WTC11 (cell line): ENCODE measurements at regions not wholly inside any gene's neighbourhood (a gene's known extent, or its start where the extent isn't known, plus 50 kb on each side); places are given as distances from the start of the nearest gene placed in this dataset.

Experiments
- ATAC-seq: fragments of 200-7000 bp; cut with Tn5 transposase; 2 replicates; pipeline ENCODE4 v1.10.0; 2021; ENCODE audit warnings: mild to moderate bottlenecking, moderate library complexity
- CTCF ChIA-PET: fragments of 300-600 bp; sonication (Branson Sonifier 250); formaldehyde crosslinking; loops from one replicate; lab custom pipeline; 2021; ENCODE audit warnings: antibody characterized with exemption; lab: Charles Lee
- POLR2A ChIA-PET: fragments of 350-600 bp; sonication (Branson Sonifier 250); formaldehyde crosslinking; loops from one replicate; lab custom pipeline; 2021; ENCODE audit warnings: antibody characterized with exemption; lab: Charles Lee
- DNase-seq: peaks from one replicate; pipeline ENCODE4 v3.0.0; 2021; ENCODE audit warnings: low spot score
- H3K27ac Mint-ChIP-seq: 2 replicates; pipeline ENCODE4 v1.8.0; 2021; ENCODE audit warnings: mixed read lengths
- H3K27me3 Mint-ChIP-seq: 2 replicates; pipeline ENCODE4 v1.8.0; 2021; ENCODE audit warnings: low read depth, mild to moderate bottlenecking, moderate library complexity, mixed read lengths
- H3K36me3 Mint-ChIP-seq: 2 replicates; pipeline ENCODE4 v1.8.0; 2021; ENCODE audit warnings: mixed read lengths
- H3K4me1 Mint-ChIP-seq: 2 replicates; pipeline ENCODE4 v1.8.0; 2022; ENCODE audit warnings: mixed read lengths
- H3K4me3 Mint-ChIP-seq: 2 replicates; pipeline ENCODE4 v1.8.0; 2021; ENCODE audit warnings: mild to moderate bottlenecking, moderate library complexity, mixed read lengths
- H3K9me3 Mint-ChIP-seq: 2 replicates; pipeline ENCODE4 v1.8.0; 2021; ENCODE audit warnings: mixed read lengths
- ATF2 ChIP-seq: sonication (generic); formaldehyde crosslinking; IDR thresholded peaks from 2 replicates; pipeline ENCODE4 v1.8.1; 2022; ENCODE audit warnings: low read depth, missing genetic modification reagents, borderline replicate concordance
- CBFB ChIP-seq: sonication (generic); formaldehyde crosslinking; IDR thresholded peaks from 2 replicates; pipeline ENCODE4 v1.8.1; 2022; ENCODE audit warnings: mild to moderate bottlenecking, low read depth, missing genetic modification reagents
- CREM ChIP-seq: sonication (generic); formaldehyde crosslinking; IDR thresholded peaks from 2 replicates; pipeline ENCODE4 v1.8.1; 2022; ENCODE audit warnings: mild to moderate bottlenecking, missing genetic modification reagents, moderate library complexity
- E2F5 ChIP-seq: sonication (generic); formaldehyde crosslinking; IDR thresholded peaks from 2 replicates; pipeline ENCODE4 v1.8.1; 2022; ENCODE audit warnings: mild to moderate bottlenecking, moderate library complexity, missing genetic modification reagents
- GABPB1 ChIP-seq: sonication (generic); formaldehyde crosslinking; IDR thresholded peaks from 2 replicates; pipeline ENCODE4 v1.8.1; 2023; ENCODE audit warnings: mild to moderate bottlenecking, missing genetic modification reagents
- GTF2I ChIP-seq: fragments of 250-450 bp; sonication (Bioruptor Pico); conservative IDR thresholded peaks from 2 replicates; pipeline ENCODE4 v1.4.0; 2021; ENCODE audit warnings: mild to moderate bottlenecking
- NFATC4 ChIP-seq: fragments of 250-450 bp; sonication (Bioruptor Pico); IDR thresholded peaks from 2 replicates; pipeline ENCODE4 v1.9.0; 2021; ENCODE audit warnings: mild to moderate bottlenecking
- NFE2L1 ChIP-seq: sonication (generic); formaldehyde crosslinking; IDR thresholded peaks from 2 replicates; pipeline ENCODE4 v1.8.1; 2023; ENCODE audit warnings: missing genetic modification reagents
- PRRX2 ChIP-seq: fragments of 250-450 bp; sonication (Bioruptor Pico); IDR thresholded peaks from 2 replicates; pipeline ENCODE4 v1.8.0; 2021; ENCODE audit warnings: mild to moderate bottlenecking
- RELA ChIP-seq: sonication (generic); formaldehyde crosslinking; IDR thresholded peaks from 2 replicates; pipeline ENCODE4 v1.8.1; 2022; ENCODE audit warnings: missing genetic modification reagents, mild to moderate bottlenecking, borderline replicate concordance
- SP1 ChIP-seq: sonication (generic); formaldehyde crosslinking; conservative IDR thresholded peaks from 2 replicates; pipeline ENCODE4 v1.8.1; 2022; ENCODE audit warnings: missing genetic modification reagents
- ZBTB21 ChIP-seq: sonication (generic); formaldehyde crosslinking; IDR thresholded peaks from 2 replicates; pipeline ENCODE4 v1.8.1; 2023; ENCODE audit warnings: mild to moderate bottlenecking, missing genetic modification reagents, borderline replicate concordance
- ZBTB43 ChIP-seq: sonication (generic); formaldehyde crosslinking; IDR thresholded peaks from 2 replicates; pipeline ENCODE4 v1.8.1; 2023; ENCODE audit warnings: mild to moderate bottlenecking, missing genetic modification reagents
- ZNF232 ChIP-seq: sonication (generic); formaldehyde crosslinking; IDR thresholded peaks from 2 replicates; pipeline ENCODE4 v1.8.0; 2022; ENCODE audit warnings: mild to moderate bottlenecking, missing genetic modification reagents
- ZNF532 ChIP-seq: fragments of 250-450 bp; sonication (Bioruptor Pico); IDR thresholded peaks from 2 replicates; pipeline ENCODE4 v1.9.0; 2021; ENCODE audit warnings: mild to moderate bottlenecking, borderline replicate concordance
- TF ChIP-seq, protein P1 (sequence below): sonication (generic); formaldehyde crosslinking; conservative IDR thresholded peaks from 2 replicates; pipeline ENCODE4 v1.8.1; 2023; ENCODE audit warnings: mild to moderate bottlenecking, low read depth, missing genetic modification reagents, moderate library complexity
- TF ChIP-seq, protein P2 (sequence below): sonication (generic); formaldehyde crosslinking; IDR thresholded peaks from 2 replicates; pipeline ENCODE4 v1.8.0; 2023; ENCODE audit warnings: mild to moderate bottlenecking, missing genetic modification reagents
- TF ChIP-seq, protein P3 (sequence below): sonication (generic); formaldehyde crosslinking; IDR thresholded peaks from 2 replicates; pipeline ENCODE4 v1.8.0; 2022; ENCODE audit warnings: mild to moderate bottlenecking, missing genetic modification reagents
- TF ChIP-seq, protein P4 (sequence below): fragments of 250-450 bp; sonication (Bioruptor Pico); IDR thresholded peaks from 2 replicates; pipeline ENCODE4 v2.1.2; 2022; ENCODE audit warnings: mild to moderate bottlenecking, moderate library complexity

DNA sequence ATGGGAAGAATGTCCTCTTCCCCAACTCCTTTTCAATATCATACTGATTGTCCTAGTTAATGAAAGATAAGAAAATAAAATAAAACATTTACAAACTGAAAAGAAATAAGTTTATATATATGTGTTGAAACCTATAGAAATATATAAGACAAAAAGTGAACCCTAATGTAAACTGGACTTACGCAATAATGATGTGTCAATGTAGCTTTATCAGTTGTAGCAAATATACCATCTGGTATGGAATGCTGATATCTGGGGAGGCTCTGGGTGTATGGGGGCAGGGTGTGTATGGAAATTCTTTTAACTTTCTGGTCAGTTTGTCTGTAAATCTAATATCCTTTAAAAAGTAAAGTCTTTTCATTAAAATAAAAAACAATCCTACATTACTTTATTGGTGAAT is 603.9 kb downstream of the DMRTA1 start (continued):
- TF ChIP-seq ZNF532 (CRISPR knock-in tag) = no peak
- no peak for TF ChIP-seq SP1 (CRISPR knock-in tag)
- TF ChIP-seq CREM (CRISPR knock-in tag) = no peak
- no peak for TF ChIP-seq ZBTB21 (CRISPR knock-in tag)
- no peak for TF ChIP-seq GABPB1
- TF ChIP-seq, protein P1, sequence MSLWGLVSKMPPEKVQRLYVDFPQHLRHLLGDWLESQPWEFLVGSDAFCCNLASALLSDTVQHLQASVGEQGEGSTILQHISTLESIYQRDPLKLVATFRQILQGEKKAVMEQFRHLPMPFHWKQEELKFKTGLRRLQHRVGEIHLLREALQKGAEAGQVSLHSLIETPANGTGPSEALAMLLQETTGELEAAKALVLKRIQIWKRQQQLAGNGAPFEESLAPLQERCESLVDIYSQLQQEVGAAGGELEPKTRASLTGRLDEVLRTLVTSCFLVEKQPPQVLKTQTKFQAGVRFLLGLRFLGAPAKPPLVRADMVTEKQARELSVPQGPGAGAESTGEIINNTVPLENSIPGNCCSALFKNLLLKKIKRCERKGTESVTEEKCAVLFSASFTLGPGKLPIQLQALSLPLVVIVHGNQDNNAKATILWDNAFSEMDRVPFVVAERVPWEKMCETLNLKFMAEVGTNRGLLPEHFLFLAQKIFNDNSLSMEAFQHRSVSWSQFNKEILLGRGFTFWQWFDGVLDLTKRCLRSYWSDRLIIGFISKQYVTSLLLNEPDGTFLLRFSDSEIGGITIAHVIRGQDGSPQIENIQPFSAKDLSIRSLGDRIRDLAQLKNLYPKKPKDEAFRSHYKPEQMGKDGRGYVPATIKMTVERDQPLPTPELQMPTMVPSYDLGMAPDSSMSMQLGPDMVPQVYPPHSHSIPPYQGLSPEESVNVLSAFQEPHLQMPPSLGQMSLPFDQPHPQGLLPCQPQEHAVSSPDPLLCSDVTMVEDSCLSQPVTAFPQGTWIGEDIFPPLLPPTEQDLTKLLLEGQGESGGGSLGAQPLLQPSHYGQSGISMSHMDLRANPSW = no peak
- no peak for TF ChIP-seq PRRX2 (CRISPR knock-in tag)
- TF ChIP-seq, protein P2, sequence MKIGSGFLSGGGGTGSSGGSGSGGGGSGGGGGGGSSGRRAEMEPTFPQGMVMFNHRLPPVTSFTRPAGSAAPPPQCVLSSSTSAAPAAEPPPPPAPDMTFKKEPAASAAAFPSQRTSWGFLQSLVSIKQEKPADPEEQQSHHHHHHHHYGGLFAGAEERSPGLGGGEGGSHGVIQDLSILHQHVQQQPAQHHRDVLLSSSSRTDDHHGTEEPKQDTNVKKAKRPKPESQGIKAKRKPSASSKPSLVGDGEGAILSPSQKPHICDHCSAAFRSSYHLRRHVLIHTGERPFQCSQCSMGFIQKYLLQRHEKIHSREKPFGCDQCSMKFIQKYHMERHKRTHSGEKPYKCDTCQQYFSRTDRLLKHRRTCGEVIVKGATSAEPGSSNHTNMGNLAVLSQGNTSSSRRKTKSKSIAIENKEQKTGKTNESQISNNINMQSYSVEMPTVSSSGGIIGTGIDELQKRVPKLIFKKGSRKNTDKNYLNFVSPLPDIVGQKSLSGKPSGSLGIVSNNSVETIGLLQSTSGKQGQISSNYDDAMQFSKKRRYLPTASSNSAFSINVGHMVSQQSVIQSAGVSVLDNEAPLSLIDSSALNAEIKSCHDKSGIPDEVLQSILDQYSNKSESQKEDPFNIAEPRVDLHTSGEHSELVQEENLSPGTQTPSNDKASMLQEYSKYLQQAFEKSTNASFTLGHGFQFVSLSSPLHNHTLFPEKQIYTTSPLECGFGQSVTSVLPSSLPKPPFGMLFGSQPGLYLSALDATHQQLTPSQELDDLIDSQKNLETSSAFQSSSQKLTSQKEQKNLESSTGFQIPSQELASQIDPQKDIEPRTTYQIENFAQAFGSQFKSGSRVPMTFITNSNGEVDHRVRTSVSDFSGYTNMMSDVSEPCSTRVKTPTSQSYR (CRISPR knock-in tag) = no peak

DNA sequence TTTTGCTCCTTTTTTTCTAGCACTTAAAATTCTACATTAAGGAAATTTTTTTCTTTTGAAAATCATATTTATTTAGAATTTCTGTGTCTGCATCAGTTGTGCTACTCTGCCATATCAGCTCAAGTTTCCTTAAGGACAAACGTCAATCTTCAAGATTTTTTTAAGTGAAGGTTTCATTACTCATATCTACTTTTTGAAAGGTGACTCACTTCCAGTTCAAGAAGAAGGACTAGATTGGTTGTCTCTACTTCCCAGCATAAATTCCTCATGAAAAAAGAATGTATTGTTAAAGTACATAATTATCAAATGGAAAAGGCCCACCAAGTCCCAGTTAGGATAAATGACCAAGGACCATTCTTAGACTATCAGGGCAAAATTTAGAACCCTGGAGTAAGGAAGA is 626.5 kb downstream of the DMRTA1 start:
- no peak overlapping the region for H3K27ac Mint-ChIP-seq
- DNase-seq = no peak
- ChIA-PET CTCF (no interaction called here), POLR2A (no interaction called here)
- no peak for ATAC-seq
- no peak overlapping the region for H3K4me3 Mint-ChIP-seq
- no peaks in the 10 kb centered on the region for H3K9me3 Mint-ChIP-seq
- H3K4me1 Mint-ChIP-seq = no peaks in the 10 kb centered on the region
- H3K36me3 Mint-ChIP-seq = no peaks in the 10 kb centered on the region
- no peaks in the 10 kb centered on the region for H3K27me3 Mint-ChIP-seq
- TF ChIP-seq ZBTB43 (CRISPR knock-in tag) (no peak), RELA (CRISPR knock-in tag) (no peak), CREM (CRISPR knock-in tag) (no peak), CBFB (CRISPR knock-in tag) (no peak), NFE2L1 (no peak), SP1 (CRISPR knock-in tag) (no peak), GTF2I (CRISPR knock-in tag) (no peak), ZBTB21 (CRISPR knock-in tag) (no peak), ZNF232 (no peak), E2F5 (CRISPR knock-in tag) (no peak), ATF2 (CRISPR knock-in tag) (no peak), NFATC4 (CRISPR knock-in tag) (no peak)
- TF ChIP-seq, protein P3, sequence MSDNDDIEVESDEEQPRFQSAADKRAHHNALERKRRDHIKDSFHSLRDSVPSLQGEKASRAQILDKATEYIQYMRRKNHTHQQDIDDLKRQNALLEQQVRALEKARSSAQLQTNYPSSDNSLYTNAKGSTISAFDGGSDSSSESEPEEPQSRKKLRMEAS (CRISPR knock-in tag) = no peak
- TF ChIP-seq, protein P4, sequence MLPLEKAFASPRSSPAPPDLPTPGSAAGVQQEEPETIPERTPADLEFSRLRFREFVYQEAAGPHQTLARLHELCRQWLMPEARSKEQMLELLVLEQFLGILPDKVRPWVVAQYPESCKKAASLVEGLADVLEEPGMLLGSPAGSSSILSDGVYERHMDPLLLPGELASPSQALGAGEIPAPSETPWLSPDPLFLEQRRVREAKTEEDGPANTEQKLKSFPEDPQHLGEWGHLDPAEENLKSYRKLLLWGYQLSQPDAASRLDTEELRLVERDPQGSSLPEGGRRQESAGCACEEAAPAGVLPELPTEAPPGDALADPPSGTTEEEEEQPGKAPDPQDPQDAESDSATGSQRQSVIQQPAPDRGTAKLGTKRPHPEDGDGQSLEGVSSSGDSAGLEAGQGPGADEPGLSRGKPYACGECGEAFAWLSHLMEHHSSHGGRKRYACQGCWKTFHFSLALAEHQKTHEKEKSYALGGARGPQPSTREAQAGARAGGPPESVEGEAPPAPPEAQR (CRISPR knock-in tag) = no peak
